ENCODE measurements at regions not wholly inside any gene's neighbourhood (a gene's known extent, or its start where the extent isn't known, plus 50 kb on each side); places are given as distances from the start of the nearest gene placed in this dataset.
"Not testable (repeated sequence)": the region's sequence is repeated elsewhere in the genome, so short reads cannot be mapped to it uniquely, and the experiment has no call there.

GRCh38 chr2:33913071-33913616, 314.0 kb upstream of the FAM98A start:
- DNase-seq, result no peak

- no peak for DNase-seq
These were observed 312.2 kb upstream of the FAM98A start for GRCh38 chr2:33911327-33911726.

- no peak for DNase-seq
These were observed 311.0 kb upstream of the FAM98A start for GRCh38 chr2:33909945-33910695.

DNA sequence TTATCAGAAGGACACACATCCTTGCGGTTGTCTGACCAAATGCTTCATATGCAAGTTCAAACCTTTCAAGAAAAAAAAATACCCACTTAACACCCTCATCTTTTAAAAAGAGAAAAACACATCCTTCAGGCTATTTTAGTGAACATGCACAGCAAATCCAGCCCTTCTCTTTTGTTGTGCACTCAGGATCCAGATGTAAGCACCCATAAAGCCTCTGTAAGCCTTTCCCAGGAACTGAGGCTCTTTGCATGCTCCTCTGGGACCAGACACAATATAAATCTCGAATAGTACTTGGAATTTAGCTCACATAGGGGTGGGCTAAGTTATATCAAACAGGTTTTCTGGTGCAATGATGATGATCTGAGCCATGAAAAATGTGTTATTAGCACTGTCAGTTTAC, 308.8 kb upstream of the FAM98A start:
- DNase-seq, result no peak

DNA sequence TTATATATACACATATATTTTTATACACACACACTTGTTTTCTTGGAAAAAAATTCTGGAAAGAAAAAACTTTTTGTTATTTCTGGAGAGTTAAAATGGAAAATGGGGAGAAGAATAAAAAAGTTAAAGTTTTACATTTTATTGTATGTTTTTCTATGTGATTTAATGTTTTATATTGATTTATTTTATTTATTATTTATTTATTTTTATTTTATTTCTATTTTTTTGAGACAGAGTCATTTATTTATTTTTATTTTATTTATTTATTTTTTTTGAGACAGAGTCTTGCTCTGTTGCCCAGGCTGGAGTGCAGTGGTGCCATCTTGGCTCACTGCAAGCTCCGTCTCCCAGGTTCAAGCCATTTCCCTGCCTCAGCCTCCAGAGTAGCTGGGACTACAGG, 307.0 kb upstream of the FAM98A start:
- DNase-seq, result not testable (repeated sequence)

DNA sequence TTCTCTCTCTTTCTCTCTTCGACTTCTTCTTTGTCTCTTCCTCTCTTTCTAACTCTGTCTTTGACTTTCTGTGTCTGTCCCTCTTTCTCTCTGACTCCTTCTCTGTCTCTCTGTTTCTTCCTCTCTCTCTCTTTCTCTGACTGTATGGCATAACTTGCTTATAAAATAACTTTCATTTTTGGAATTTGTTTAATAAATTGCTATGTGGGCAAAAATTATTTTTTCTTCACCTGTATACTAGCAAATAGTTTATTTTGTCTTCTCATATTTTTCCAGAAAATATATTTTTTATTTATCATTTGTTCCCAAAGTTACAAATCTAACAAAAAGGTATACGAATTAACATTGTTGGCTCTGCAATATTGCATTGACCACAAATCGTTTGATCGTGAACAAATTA, 305.7 kb upstream of the FAM98A start:
- DNase-seq, result no peak

GRCh38 chr2:33903701-33904100, 304.6 kb upstream of the FAM98A start:
- DNase-seq, result no peak

GRCh38 chr2:33903215-33903614, 304.1 kb upstream of the FAM98A start:
- peak; percentile 21 to 68 (median 46) for DNase-seq

- DNase-seq, result no peak
These were observed 301.5 kb upstream of the FAM98A start for GRCh38 chr2:33900610-33901009.

DNA sequence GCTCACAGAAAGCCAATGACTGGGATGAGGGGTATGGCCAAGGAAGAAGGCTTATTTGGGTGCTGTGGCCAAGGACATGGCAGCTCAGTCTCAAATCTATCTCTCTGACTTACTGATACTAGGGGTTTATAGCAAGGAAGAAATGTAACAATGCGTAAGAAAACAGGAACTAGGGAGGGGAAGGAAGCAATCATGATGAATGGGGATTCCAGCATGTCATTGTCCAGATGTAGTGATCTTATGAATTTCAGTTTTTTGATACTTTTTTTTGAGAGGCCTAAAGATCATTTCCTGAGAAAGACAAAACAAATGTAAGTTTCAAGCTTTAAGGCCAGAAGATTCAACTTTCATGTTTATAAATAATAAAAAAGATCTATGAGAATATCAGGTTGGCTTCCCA, 298.6 kb upstream of the FAM98A start:
- peak in 2 of 4 experiments; percentile 26 to 34 for DNase-seq

DNA sequence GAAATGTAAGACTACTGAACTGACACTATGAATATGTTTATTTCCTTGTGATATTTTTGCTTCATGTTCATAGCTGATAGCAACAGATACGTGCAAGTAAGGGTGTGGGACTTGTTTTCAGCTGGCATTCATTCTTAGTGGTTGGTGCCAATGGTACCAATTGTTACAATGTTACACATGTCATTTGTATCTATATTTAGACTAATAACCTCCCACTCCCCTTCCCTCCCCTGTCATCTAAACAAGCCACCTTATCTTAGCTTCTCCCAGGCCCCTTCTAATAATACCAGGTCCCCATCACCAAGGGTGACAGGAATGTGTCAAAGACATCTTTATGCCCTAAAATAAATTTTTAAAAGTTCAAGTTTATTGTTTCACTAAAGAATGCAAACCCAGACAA, 294.7 kb upstream of the FAM98A start:
- DNase-seq, result no peak

DNA sequence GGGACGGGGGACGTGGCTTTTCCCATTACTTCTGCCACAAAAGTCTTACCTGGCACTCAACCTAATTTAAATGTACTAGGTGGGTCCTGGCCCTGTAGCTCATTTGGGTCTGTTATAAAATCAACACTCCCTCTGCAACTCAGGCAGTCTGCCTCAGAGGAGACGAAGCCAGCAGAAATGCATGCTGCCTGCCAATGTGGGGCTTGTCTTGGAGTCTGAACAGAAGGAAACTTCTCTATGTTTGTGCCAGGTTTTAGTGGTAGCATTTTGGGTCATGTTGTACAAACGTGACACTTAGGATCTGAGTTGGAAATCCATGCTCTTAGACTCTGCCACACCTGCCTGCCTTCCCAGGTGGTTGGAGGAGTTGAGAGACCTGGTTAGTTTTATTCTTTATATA, 292.5 kb upstream of the FAM98A start:
- no peak for DNase-seq

GRCh38 chr2:33890686-33891085, 291.6 kb upstream of the FAM98A start:
- no peak for DNase-seq

DNA sequence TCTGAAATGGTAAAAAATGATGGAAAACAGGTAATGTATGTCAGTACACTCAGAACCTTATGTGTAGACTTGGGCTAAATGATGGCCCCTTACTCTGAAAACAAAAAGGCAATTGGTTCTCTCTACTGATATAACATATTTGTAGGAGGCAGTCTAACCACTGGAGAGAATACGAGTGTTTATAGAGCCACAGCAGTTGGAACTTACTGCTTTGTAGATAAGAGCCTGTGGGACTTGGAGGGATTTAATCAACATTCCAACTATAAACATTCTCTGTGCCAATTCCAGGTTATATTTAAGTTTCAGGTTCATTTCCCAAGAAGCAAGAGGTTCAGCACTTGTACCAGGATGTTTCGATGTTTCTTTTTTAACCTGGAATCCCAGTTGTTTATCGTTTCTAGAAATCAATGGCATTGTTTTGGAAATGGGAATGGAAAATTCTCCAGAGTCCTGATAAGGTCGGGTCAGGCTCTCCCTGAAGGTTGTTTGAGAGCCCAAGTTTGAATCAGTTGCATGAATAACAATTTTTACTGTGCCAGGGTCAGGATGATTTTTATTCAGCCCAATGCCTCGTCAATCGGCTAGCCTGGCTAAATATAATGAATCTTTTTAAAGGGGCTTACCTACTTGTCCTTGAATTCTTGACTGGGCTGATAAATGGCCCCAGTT, 278.4 kb upstream of the FAM98A start:
- no peak for DNase-seq

DNA sequence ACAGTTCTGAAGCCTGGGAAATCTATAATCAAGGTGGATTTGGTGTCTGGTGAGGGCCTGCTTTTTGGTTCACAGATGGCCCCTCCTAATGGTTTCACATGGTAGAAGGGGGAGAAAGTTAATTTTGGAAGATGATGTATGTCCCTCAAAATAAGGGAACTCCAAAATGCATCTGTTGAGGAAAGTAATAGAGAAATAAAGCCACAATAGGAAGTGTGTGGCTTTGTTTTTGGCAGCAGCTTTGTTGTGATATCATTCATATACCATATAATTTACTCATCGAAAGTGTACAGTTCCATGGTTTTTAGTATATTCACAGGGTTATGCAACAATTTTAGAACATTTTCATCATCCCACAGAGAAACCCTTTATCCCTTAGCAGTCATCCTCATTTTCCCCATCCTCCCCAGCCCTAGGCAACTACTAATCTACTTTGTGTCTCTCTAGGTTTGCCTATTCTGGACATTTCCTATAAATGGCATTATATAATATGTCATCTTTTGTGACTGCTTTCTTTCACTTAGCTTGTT, 274.0 kb upstream of the FAM98A start:
- DNase-seq, result peak in 1 of 4 experiments; percentile 23

GRCh38 chr2:33859811-33860461, 260.8 kb upstream of the FAM98A start:
- DNase-seq, result peak in 1 of 4 experiments; percentile 6

DNA sequence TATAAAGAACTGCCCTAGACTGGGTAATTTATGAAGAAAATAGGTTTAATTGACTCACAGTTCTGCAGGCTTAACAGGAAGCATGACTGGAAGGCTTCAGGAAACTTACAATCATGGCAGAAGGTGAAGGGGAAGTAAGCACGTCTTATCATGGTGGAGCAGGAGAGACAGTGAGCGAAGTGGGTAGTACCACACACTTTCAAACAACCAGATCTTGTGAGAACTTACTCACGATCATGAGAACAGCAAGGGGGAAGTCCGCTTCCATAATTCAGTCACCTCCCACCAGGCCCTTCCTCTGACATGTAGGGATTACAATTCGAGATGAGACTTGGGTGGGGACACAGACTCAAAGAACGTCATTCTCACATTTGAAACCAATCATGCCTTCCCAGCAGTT, 260.1 kb upstream of the FAM98A start:
- peak in 3 of 4 experiments; percentile 2 to 31 (median 11) for DNase-seq

DNA sequence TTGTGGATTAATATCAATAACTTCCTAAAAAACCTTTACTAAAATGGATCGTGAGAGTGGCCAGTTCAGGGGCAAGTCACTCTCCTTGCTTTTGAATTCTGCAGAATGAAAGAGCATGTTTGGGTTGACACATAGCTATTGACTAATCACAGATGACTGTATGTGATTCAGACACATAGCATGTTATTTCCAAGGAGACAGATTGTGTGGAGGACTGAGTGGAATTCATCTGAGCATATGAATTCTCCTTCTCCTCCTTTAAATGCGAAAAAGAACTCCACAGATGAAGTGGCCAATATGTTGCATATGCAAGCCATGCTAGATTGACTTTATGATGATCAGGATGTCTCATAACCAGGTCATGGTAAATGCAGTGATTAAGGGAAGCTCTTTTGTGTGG, 249.4 kb upstream of the FAM98A start:
- DNase-seq, result no peak

DNA sequence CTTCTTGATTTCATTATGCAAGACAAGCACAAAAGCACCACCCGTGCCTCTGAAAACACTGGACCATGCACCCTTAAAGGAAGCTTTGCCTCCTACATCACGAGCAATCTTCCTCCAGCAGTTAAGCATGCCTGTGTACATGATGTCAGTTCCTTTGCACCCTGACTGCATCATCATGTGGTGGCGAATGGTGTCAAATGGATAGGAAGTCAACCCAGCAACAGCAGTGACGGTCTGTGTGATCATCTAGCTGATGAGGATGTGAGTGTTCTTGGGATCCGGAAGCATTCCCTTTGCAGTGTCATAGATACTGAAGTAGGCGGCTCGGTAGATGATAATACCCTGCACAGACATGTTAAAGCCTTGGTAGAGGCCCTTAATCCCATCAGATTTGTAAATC, 240.7 kb upstream of the FAM98A start:
- DNase-seq, result no peak

- DNase-seq, result no peak
These were observed 237.5 kb upstream of the FAM98A start for GRCh38 chr2:33836628-33837027.

DNA sequence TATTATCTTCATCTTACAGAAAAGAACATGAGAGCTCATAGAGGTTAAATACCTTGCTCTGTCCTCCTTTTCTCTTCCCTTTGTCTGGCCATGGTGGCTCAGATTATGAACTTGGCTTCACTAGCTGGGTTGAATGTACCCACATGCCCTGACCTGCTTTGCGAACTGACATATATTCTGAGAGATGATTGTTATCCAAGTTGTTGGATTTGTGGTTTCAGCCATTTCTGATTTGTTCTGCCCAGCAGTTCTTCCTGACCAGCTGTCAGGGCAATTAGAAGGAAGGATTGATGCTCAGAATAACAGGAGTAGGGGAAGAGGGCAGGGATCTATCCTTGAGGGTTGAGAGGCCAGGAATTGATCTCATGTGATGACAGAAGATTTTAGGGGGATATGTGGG, 236.8 kb upstream of the FAM98A start:
- DNase-seq, result no peak

DNA sequence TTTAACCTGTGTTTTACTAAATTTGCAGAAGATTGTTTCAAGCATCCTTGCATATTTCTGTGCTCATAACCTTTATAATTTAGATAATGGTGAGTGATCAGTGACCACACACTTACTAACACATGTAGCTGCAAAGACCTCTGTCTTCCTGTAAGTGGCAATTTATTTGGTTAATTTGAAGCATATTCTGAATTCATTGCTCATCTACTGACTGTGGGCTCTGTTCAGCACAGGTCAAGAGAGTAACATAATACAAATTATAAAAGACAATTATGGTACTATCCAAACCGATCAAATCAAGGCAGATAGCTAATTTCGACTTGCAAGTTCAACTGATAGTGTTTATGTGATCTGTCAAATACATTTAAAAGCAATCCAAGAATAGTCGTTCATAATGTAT, 223.9 kb upstream of the FAM98A start:
- no peak for DNase-seq

- DNase-seq, result no peak
These were observed 213.6 kb upstream of the FAM98A start for GRCh38 chr2:33812707-33813106.

Measured in suppressor macrophage (primary cell).